ENCODE measurements at regions not wholly inside any gene's neighbourhood (a gene's known extent, or its start where the extent isn't known, plus 50 kb on each side); places are given as distances from the start of the nearest gene placed in this dataset.

GRCh38 chr3:170778240-170779217 is 91.5 kb downstream of the RPL22L1 start:
- TF ChIP-seq CTCF (IDR thresholded peaks at IDR 0.05), result no peak
- no peak for TF ChIP-seq POLR2AphosphoS5 (IDR thresholded peaks at IDR 0.05; ENCODE audit: low read depth, low read length)
- no peak for TF ChIP-seq REST (IDR thresholded peaks at IDR 0.05; ENCODE audit: insufficient read depth in 1 of 2, low read depth in 2 of 2, low read length in 1 of 2)
- no peak for TF ChIP-seq TCF7L2 (IDR thresholded peaks at IDR 0.05; ENCODE audit: low read depth, low read length)
- TF ChIP-seq SIN3A (IDR thresholded peaks at IDR 0.05; ENCODE audit: borderline replicate concordance, insufficient read depth, low read depth, low read length), result no peak

Data from Panc1 (cell line).